ENCODE measurements at regions not wholly inside any gene's neighbourhood (a gene's known extent, or its start where the extent isn't known, plus 50 kb on each side); places are given as distances from the start of the nearest gene placed in this dataset.

- no peak overlapping the region for H3K27ac ChIP-seq
- no peaks in the 10 kb centered on the region for H3K9me3 ChIP-seq
- H3K4me1 ChIP-seq, result no peaks in the 10 kb centered on the region
- H3K36me3 ChIP-seq, result no peaks in the 10 kb centered on the region
- 67 to 75% methylated on average over 4 of the region's 4 CpGs for WGBS, 2 donors
- intact Hi-C loops (cut with DNase I), result no loop called here
- no peak overlapping the region for H3K4me3 ChIP-seq
- no peak for DNase-seq
- TF ChIP-seq EP300 (IDR thresholded peaks at IDR 0.05) (no peak), POLR2A (IDR thresholded peaks at IDR 0.05) (no peak), CTCF (IDR thresholded peaks at IDR 0.05) (no peak), POLR2AphosphoS5 (IDR thresholded peaks at IDR 0.05) (no peak)
- no peaks in the 10 kb centered on the region for H3K27me3 ChIP-seq
Observed at GRCh38 chr18:73981796-73982195, 165.8 kb downstream of the FBXO15 start.

GRCh38 chr18:73980289-73980979, 167.2 kb downstream of the FBXO15 start:
- no peak for DNase-seq
- intact Hi-C loops (cut with DNase I), result no loop called here
- TF ChIP-seq POLR2AphosphoS5 (IDR thresholded peaks at IDR 0.05), result no peak
- TF ChIP-seq POLR2A (IDR thresholded peaks at IDR 0.05), result no peak
- no peak for TF ChIP-seq CTCF (IDR thresholded peaks at IDR 0.05)
- TF ChIP-seq EP300 (IDR thresholded peaks at IDR 0.05), result no peak

DNA sequence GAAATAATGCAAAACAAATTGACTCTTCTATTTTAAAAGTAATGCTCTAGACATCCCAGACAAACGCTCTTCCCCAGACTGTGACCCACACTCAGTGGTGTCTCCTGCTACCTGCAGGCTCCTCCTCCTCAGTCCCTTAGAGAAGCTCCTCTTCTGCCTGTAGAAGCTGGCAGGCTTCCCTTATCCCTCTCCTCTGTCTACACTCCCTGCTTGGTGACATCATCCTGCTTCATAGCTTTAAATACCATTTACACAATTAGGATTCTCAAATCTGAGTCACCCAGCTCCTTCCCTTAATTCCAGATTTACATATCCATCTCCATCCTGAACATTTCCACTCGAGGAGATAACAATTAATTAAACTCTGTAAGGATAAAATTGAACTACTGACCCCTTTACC, 167.9 kb downstream of the FBXO15 start:
- 44 to 46% methylated on average over 2 of the region's 2 CpGs for WGBS, 2 donors
- H3K27me3 ChIP-seq, result no peaks in the 10 kb centered on the region
- no peak for TF ChIP-seq EP300 (IDR thresholded peaks at IDR 0.05)
- no peak for TF ChIP-seq POLR2A (IDR thresholded peaks at IDR 0.05)

More at GRCh38 chr18:73980289-73980979, 167.2 kb downstream of the FBXO15 start:
- Histone ChIP-seq H3K9me3 (no peaks in the 10 kb centered on the region), H3K36me3 (no peaks in the 10 kb centered on the region), H3K4me3 (no peak overlapping the region), H3K4me1 (no peaks in the 10 kb centered on the region), H3K27me3 (no peaks in the 10 kb centered on the region), H3K27ac (no peak overlapping the region)
- WGBS, 2 donors, result 72 to 75% methylated on average over 9 of the region's 9 CpGs

GRCh38 chr18:73976433-73976832, 171.2 kb downstream of the FBXO15 start:
- intact Hi-C loops (cut with DNase I), result no loop called here
- TF ChIP-seq CTCF (IDR thresholded peaks at IDR 0.05) (no peak), POLR2A (IDR thresholded peaks at IDR 0.05) (no peak), EP300 (IDR thresholded peaks at IDR 0.05) (no peak), POLR2AphosphoS5 (IDR thresholded peaks at IDR 0.05) (no peak)
- Histone ChIP-seq H3K27me3 (no peaks in the 10 kb centered on the region), H3K4me3 (no peak overlapping the region), H3K4me1 (no peaks in the 10 kb centered on the region), H3K36me3 (no peaks in the 10 kb centered on the region), H3K27ac (no peak overlapping the region), H3K9me3 (no peaks in the 10 kb centered on the region)
- no peak for DNase-seq
- WGBS, 2 donors, result 30 to 89% methylated on average over 3 of the region's 3 CpGs

More for the DNA sequence above, 167.9 kb downstream of the FBXO15 start:
- intact Hi-C loops (cut with DNase I), result no loop called here
- H3K9me3 ChIP-seq, result no peaks in the 10 kb centered on the region
- no peak overlapping the region for H3K27ac ChIP-seq
- H3K36me3 ChIP-seq, result no peaks in the 10 kb centered on the region
- H3K4me1 ChIP-seq, result no peaks in the 10 kb centered on the region
- no peak overlapping the region for H3K4me3 ChIP-seq
- DNase-seq, result no peak

DNA sequence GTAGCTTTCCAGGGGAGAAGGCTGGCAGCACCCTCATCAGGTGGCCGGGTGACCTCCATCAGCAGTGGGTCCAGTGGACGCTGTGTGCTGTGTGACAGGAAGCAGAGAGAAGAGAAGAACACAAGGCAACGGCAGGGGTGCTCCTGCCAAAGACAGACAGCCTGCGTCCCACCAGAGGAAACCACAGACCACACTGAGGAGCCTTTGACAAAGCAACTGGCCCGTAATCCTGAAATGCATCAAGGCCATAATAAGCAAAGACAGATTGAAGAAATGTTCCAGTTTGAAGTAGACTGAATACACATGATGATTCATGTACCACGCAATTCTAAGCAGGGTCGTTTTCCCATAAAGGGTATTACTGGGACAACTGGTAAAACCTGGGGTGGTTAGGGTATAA, 172.4 kb downstream of the FBXO15 start:
- H3K4me1 ChIP-seq, result no peaks in the 10 kb centered on the region
- WGBS, 2 donors, result 44 to 59% methylated on average over 7 of the region's 7 CpGs
- no peaks in the 10 kb centered on the region for H3K9me3 ChIP-seq
- TF ChIP-seq POLR2A (IDR thresholded peaks at IDR 0.05), result no peak
- no peak for TF ChIP-seq POLR2AphosphoS5 (IDR thresholded peaks at IDR 0.05)
- no peak for TF ChIP-seq CTCF (IDR thresholded peaks at IDR 0.05)
- no peak for TF ChIP-seq EP300 (IDR thresholded peaks at IDR 0.05)
- intact Hi-C loops (cut with DNase I), result no loop called here
- no peaks in the 10 kb centered on the region for H3K27me3 ChIP-seq
- no peaks in the 10 kb centered on the region for H3K36me3 ChIP-seq
- H3K27ac ChIP-seq, result no peak overlapping the region
- H3K4me3 ChIP-seq, result no peak overlapping the region
- DNase-seq, result no peak
